GM21381 (cell line): ENCODE measurements at regions not wholly inside any gene's neighbourhood (a gene's known extent, or its start where the extent isn't known, plus 50 kb on each side); places are given as distances from the start of the nearest gene placed in this dataset.

Experiments used
- ATAC-seq: cut with Tn5 transposase; IDR thresholded peaks from one replicate; pipeline ENCODE4 v1.9.1; 2021; ENCODE audit warnings: mild to moderate bottlenecking, moderate library complexity; ENCODE audit not compliant: unreplicated experiment

- ATAC-seq: no peak
Observed at GRCh38 chr5:109533751-109534272, 124.0 kb upstream of the PJA2 start.

DNA sequence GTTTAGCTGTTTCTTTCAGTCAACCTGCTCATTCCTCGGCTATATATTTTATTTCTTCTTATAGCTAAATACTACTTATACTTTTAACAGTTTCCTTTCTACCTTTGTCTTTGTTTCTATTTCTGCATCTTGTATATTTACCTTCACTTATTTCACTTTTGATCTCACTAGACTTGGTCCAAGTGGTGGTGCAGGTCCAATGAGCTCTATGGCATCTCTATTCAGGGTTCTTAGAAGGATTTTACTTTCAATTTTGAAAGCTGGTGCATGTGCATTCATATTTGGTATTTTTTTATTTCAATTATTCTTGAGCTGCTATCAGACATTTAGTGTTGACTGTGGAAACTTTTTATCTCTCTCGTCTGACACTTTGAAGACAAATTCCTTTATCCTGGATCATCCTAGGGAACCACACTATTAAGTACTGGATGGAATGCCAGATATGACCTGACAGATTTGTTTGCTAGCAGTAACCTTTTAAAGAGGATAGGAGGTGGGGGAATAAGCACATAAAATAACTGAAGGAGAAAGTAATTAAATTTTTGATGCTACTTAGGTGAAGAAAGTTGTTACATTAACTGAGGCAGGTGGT, 123.1 kb upstream of the PJA2 start:
- no peak for ATAC-seq

GRCh38 chr5:109531262-109531661, 121.5 kb upstream of the PJA2 start:
- no peak for ATAC-seq

- ATAC-seq: no peak
Observed at GRCh38 chr5:109529987-109530386, 120.2 kb upstream of the PJA2 start.

GRCh38 chr5:109529520-109529919, 119.7 kb upstream of the PJA2 start:
- ATAC-seq: no peak

GRCh38 chr5:109524555-109524954, 114.8 kb upstream of the PJA2 start:
- ATAC-seq: no peak

GRCh38 chr5:109524026-109524425, 114.3 kb upstream of the PJA2 start:
- no peak for ATAC-seq

- no peak for ATAC-seq
Observed at GRCh38 chr5:109522404-109522803, 112.6 kb upstream of the PJA2 start.

GRCh38 chr5:109519416-109519815, 109.6 kb upstream of the PJA2 start:
- no peak for ATAC-seq

GRCh38 chr5:109516390-109516789, 106.6 kb upstream of the PJA2 start:
- ATAC-seq: no peak

GRCh38 chr5:109511980-109512734, 102.4 kb upstream of the PJA2 start:
- ATAC-seq: no peak

DNA sequence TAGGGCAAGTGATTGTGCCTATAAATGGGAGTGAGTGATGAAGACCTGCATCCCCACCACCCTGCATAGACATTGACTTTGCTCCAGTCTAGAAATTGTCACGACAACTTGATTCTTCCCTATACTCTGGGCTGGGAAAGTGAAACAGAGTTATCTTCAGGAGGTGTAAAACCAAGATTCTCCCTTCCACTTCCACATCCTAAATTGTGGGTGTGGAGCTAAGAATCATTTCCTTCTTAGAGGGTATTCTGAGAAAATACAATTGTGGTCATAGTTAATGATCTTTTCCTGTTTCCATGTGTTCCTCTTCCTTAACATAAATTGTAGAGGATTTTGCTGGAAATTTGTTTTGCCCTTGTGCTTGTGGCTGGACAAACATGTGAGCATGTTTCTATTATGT, 96.8 kb upstream of the PJA2 start:
- no peak for ATAC-seq

DNA sequence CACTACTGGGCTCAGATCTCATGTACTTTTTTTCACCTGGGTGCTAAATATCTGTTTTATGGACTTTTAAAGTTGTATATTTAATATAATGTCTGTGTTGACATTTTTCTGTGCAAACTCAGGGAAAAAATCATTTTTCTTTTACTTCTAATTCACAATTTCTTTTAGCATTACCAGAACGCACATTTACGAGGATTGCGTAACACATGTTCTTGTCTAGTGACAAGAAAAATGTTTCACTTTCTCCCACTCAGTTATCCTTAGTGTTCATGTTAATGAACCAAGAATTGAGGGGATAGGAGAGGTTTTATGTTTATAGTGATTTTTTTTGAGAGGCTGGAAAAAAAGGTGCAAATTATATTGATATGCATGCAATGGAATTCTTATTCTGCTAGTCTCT, 86.3 kb upstream of the PJA2 start:
- ATAC-seq: no peak

GRCh38 chr5:109487753-109488420, 78.1 kb upstream of the PJA2 start:
- ATAC-seq: no peak

DNA sequence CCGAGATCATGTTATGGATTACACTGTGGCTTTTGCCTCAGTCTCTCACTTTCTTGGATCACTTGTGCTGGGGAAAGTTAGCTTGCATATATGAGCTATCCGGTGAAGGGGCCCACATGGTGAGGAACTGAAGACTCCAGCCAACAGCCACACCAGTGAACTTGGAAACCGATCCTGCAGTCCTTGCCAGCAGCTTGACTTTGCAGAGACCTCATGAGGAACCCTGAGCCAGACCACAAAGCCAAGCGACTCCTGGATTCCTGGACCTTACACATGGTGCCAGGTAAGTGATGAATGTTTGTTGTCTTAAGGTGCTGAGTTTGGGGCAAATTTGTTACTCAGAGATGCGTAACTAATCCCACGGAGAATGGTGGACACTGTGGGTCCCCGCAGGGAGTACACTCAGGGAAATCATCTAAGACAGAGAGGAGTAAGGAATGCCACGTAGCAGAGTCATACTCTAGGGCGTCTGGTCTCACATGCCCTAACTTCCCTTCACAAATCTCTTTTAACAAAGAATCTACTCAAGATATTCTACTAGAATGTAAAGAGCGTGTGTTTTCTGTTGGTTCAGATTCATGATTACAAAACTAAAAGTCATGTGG, 76.5 kb upstream of the PJA2 start:
- no peak for ATAC-seq

DNA sequence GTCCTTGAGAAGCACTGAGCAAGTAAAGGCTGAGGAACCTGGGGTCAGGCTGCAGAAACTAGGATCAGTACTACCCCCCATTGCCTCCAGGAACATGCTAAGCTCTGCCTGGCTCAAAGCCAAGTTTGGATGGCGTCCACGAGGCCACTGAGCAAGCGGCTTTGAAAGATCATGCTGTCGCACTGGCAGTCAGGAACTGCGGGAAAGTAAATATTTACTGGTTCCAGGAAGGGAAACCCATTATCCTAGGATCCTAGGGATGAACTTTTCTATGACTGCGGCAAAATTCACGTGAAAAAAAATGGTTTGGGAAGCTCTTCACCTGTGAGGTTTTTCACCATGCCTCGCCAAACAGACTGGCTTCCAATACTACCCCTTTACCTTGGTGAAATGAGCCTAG, 75.3 kb upstream of the PJA2 start:
- no peak for ATAC-seq

- ATAC-seq: no peak
Observed at GRCh38 chr5:109484597-109484996, 74.8 kb upstream of the PJA2 start.

DNA sequence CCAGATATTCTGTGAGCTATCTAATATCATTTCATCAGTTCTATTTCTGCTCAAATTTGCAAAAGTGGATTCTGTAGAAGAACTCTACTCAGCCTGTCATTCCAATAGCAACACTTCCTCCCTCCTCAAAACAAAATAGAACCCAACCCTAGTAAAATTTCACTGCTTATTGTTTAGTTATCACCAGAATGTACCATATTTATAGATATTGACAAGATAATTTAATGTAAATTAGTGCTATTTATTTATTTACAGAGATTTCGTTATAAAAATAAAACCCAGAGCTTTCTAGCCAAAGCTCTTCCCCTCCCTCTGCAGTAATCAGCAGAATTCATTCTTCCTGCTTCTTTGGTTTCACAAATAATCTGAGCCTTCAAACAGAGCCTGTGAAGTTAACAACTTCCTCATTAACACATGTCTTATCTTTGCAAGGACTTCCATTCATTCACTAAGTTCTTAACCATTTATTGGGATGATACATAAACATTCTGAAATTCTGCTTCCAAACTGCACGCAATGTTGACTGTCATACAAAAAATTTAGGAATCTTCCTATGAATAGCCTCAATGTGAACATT, 73.7 kb upstream of the PJA2 start:
- no peak for ATAC-seq

DNA sequence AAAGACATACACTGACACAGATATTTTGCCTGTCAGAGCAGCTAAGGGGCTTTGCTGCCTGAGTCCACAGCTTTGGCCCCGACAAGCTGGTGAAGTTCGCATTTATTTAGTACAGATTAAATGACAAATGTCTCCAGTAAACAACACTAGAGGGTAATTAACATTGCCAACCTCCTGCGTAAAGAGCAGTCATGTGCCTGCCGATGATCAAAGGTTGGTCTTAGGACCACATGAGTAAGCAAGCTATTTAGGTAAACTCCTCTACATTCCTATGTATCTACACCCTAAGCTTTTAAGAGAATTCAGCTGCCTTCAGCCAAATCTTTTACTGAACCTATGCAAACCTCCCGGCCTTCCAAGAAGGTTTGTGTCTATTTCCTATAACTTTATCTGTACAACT, 73.0 kb upstream of the PJA2 start:
- ATAC-seq: no peak

GRCh38 chr5:109479260-109479860, 69.6 kb upstream of the PJA2 start:
- peak; percentile 68 for ATAC-seq

GRCh38 chr5:109478830-109479229, 69.1 kb upstream of the PJA2 start:
- no peak for ATAC-seq
